Tibial artery (tissue), 4 donors: ENCODE measurements at regions not wholly inside any gene's neighbourhood (a gene's known extent, or its start where the extent isn't known, plus 50 kb on each side); places are given as distances from the start of the nearest gene placed in this dataset.
"Not testable (repeated sequence)": the region's sequence is repeated elsewhere in the genome, so short reads cannot be mapped to it uniquely, and the experiment has no call there.

ENCODE experiments used
- DNase-seq, 2 donors: peaks; one replicate each; pipeline ENCODE4 v3.0.0-alpha.2; 2019
- H3K27ac ChIP-seq, 2 donors: fragments of 200-600 bp; sonication (generic) in 1 of 2; 1 replicate in 1 of 2; 2 replicates in 1 of 2; pipeline ENCODE4 v1.5.1; 2018 to 2019; ENCODE audit warnings: mild to moderate bottlenecking in 1 of 2
- H3K27me3 ChIP-seq, 2 donors: fragments of 200-600 bp; sonication (generic) in 1 of 2; one replicate each; pipeline versions ENCODE4 v1.5.1 to v1.6.0; 2016 to 2019
- H3K36me3 ChIP-seq, 3 donors: fragments of 200-600 bp; sonication (generic) in 2 of 3; one replicate each; pipeline ENCODE4 v1.5.1; 2016 to 2019; ENCODE audit warnings: mild to moderate bottlenecking in 2 of 3
- H3K4me1 ChIP-seq, 4 donors: fragments of 200-600 bp; sonication (generic) in 2 of 4; 1 replicate in 3 of 4; 2 replicates in 1 of 4; pipeline ENCODE4 v1.5.1; 2016 to 2019
- H3K4me3 ChIP-seq, 2 donors: fragments of 200-600 bp; sonication (generic) in 1 of 2; 1 replicate in 1 of 2; 2 replicates in 1 of 2; pipeline ENCODE4 v1.5.1; 2018 to 2019; ENCODE audit warnings: mild to moderate bottlenecking in 2 of 2
- H3K9me3 ChIP-seq, 3 donors: fragments of 200-600 bp; sonication (generic) in 1 of 3; one replicate each; pipeline ENCODE4 v1.5.1; 2016 to 2019
- intact Hi-C: fragments of 100-400 bp; cut with DNase I; formaldehyde crosslinking; loops from one replicate; pipeline ENCODE4 v1.15.0; 2023; ENCODE audit warnings: low total_unique reads
- TF ChIP-seq, protein P1 (sequence below), 2 experiments: fragments of 200-600 bp in 1 of 2; fragments of 450-650 bp in 1 of 2; IDR thresholded peaks; one replicate each; pipeline ENCODE4 v1.5.1; 2017 to 2019; ENCODE audit warnings: antibody characterized with exemption in 2 of 2, mild to moderate bottlenecking in 1 of 2, moderate library complexity in 1 of 2

DNA sequence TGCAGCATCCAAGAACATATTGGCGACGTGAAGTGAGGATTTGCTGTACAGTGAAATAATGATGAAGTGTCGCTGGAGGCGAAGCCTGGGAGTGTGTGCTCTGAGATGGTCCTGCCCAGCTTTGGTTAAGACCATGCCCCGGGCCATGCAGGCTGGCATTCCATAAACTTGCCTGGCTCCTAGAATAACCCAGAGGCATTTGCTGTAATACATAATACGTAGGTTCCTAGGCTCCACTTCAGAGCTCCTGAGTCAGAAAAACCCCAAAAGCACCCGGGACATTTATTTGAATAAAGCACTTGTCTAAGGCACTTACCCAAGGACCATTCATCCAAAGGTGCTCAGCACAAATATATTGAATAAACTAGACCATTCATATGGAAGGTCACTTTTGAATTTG lies 279.3 kb downstream of the ABCC12 start:
- Histone ChIP-seq H3K27ac (no peak overlapping the region), H3K4me1 (no peaks in the 10 kb centered on the region), H3K9me3 (no peaks in the 10 kb centered on the region), H3K4me3 (no peak overlapping the region), H3K27me3 (no peaks in the 10 kb centered on the region), H3K36me3 (no peaks in the 10 kb centered on the region)
- intact Hi-C loops, result no loop called here
- DNase-seq, result no peak
- TF ChIP-seq, protein P1, sequence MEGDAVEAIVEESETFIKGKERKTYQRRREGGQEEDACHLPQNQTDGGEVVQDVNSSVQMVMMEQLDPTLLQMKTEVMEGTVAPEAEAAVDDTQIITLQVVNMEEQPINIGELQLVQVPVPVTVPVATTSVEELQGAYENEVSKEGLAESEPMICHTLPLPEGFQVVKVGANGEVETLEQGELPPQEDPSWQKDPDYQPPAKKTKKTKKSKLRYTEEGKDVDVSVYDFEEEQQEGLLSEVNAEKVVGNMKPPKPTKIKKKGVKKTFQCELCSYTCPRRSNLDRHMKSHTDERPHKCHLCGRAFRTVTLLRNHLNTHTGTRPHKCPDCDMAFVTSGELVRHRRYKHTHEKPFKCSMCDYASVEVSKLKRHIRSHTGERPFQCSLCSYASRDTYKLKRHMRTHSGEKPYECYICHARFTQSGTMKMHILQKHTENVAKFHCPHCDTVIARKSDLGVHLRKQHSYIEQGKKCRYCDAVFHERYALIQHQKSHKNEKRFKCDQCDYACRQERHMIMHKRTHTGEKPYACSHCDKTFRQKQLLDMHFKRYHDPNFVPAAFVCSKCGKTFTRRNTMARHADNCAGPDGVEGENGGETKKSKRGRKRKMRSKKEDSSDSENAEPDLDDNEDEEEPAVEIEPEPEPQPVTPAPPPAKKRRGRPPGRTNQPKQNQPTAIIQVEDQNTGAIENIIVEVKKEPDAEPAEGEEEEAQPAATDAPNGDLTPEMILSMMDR (IDR thresholded peaks at IDR 0.05), result no peak

DNA sequence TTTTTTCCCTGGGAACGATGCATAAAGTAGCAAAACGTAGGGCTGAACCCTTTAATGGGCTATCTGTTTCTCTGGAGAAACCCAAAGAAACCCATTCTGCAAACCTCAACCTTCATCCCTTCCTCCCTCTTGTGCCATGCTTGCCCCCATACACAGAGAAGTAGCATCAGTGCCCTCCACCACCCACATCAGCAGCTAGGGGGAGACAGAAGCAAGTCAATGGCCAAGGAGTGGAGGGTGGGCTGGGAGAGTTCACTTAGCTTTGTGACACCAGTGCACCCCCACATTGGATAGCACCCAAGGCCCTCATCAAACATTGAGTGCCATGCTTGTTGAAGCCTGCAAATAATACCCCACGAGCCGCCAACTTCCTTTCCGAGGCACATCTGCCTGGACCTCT lies 282.4 kb downstream of the ABCC12 start:
- Histone ChIP-seq H3K27ac (no peak overlapping the region), H3K27me3 (no peaks in the 10 kb centered on the region), H3K36me3 (no peaks in the 10 kb centered on the region), H3K4me1 (no peaks in the 10 kb centered on the region), H3K9me3 (no peaks in the 10 kb centered on the region), H3K4me3 (no peak overlapping the region)
- TF ChIP-seq, protein P1 (IDR thresholded peaks at IDR 0.05), result no peak
- DNase-seq, result no peak
- intact Hi-C loops, result no loop called here

DNA sequence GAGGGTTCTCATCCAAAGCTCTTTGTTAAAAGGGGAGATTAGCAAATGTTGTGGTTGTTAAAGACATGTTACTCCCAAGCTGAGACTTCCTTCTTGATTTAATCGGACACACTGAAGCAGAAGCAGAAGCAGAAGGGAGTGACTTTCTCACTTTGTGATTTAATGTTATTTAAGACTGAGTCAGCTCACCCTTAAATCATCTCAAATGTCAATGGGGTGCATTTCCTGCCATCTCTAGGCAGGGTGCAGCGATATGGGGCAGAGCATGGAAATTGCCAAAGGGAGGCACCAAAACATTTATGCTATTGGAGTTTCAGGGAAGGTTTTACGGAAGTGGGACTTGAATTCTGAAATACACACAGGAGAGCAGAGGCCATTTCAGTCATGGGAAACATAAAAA lies 283.6 kb downstream of the ABCC12 start:
- no peak overlapping the region for H3K27ac ChIP-seq
- no peaks in the 10 kb centered on the region for H3K27me3 ChIP-seq

DNA sequence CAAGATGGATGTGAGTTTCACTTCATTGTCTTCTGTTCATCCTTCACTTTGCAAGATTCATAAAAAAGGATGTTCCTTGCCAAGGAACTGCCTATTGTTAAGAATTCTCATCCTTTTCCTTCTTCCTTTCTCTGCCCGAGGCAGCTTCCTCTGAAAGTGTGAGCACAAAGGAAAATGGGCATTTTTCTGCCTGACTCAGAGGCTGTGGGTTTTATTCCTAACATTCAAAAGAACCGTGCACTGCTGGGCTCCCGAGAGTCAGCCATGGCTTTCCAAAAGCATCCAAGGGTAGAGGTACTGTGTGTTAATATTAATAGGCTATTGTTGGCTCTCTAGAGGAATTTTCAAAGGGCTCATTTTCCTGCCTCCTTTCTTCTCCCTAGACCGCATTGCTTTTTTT lies 289.4 kb downstream of the ABCC12 start:
- no peaks in the 10 kb centered on the region for H3K36me3 ChIP-seq
- no peak overlapping the region for H3K4me3 ChIP-seq
- H3K4me1 ChIP-seq, result peaks cover 0 to 12% (median 3%) of the 10 kb centered on the region in 4 donors
- no peak for DNase-seq
- TF ChIP-seq, protein P1 (IDR thresholded peaks at IDR 0.05), result no peak
- no peak overlapping the region for H3K27ac ChIP-seq
- peaks cover 0 to 6% (median 3%) of the 10 kb centered on the region in 3 donors for H3K9me3 ChIP-seq
- no peaks in the 10 kb centered on the region for H3K27me3 ChIP-seq
- intact Hi-C loops, result no loop called here

More for the DNA sequence above, 283.6 kb downstream of the ABCC12 start:
- Histone ChIP-seq H3K4me1 (no peaks in the 10 kb centered on the region), H3K36me3 (no peaks in the 10 kb centered on the region), H3K4me3 (no peak overlapping the region), H3K9me3 (peaks cover 0 to 6% (median 3%) of the 10 kb centered on the region in 3 donors)
- TF ChIP-seq, protein P1 (IDR thresholded peaks at IDR 0.05), result no peak
- no peak for DNase-seq
- intact Hi-C loops, result no loop called here

DNA sequence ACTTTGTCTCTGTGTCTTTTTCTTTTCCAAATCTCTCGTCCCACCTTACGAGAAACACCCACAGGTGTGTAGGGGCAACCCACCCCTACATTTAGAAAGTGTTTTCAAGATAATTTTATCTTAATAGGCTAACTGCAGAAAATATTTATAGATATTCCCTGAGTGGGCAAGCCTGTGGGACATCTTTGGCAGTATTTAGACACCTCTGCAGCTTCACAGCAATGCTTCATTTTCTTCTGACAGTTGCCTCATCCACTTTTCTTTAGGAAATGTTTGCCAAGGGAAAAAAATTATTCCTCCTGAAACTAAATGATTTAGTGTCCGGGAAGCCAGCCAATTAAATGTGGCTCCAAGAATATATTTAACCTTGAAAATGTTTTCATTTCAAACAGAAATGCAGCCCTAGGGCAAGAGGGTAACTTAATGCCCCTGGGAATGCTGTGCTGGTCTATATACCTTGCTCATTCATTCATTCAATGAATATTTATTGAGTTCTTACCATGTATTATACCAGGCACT lies 290.4 kb downstream of the ABCC12 start:
- peaks cover 0 to 6% (median 3%) of the 10 kb centered on the region in 3 donors for H3K9me3 ChIP-seq
- H3K36me3 ChIP-seq, result no peaks in the 10 kb centered on the region
- H3K27me3 ChIP-seq, result no peaks in the 10 kb centered on the region
- no peak for DNase-seq
- TF ChIP-seq, protein P1 (IDR thresholded peaks at IDR 0.05), result no peak
- H3K4me3 ChIP-seq, result no peak overlapping the region
- H3K27ac ChIP-seq, result no peak overlapping the region
- intact Hi-C loops, result no loop called here
- peaks cover 0 to 12% (median 3%) of the 10 kb centered on the region in 4 donors for H3K4me1 ChIP-seq

DNA sequence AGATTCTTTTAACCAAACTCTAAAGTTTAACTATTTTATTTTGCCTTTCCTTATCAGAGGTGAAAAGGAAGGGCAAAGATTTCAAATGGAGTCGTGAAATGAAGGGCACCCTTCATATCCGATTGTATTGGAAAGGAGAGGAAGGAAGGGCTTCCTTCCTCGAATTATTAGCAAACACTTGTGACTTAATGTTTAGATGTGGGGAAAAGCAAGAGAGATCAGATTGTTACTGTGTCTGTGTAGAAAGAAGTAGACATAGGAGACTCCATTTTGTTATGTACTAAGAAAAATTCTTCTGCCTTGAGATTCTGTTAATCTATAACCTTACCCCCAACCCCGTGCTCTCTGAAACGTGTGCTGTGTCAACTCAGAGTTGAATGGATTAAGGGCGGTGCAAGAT lies 291.5 kb downstream of the ABCC12 start:
- peaks cover 0 to 12% (median 3%) of the 10 kb centered on the region in 4 donors for H3K4me1 ChIP-seq
- H3K4me3 ChIP-seq, H3K27me3 ChIP-seq, H3K36me3 ChIP-seq, H3K27ac ChIP-seq, DNase-seq, intact Hi-C loops, H3K9me3 ChIP-seq: not testable (repeated sequence)
